Stimulated activated naive CD4-positive, alpha-beta T cell treated with Interleukin-2 at 50 U/mL for 16 hours (primary cell): ENCODE measurements at regions not wholly inside any gene's neighbourhood (a gene's known extent, or its start where the extent isn't known, plus 50 kb on each side); places are given as distances from the start of the nearest gene placed in this dataset.

Experiments used
- DNase-seq: peaks from one replicate; lab custom pipeline; 2025; lab: John Stamatoyannopoulos, UW

DNA sequence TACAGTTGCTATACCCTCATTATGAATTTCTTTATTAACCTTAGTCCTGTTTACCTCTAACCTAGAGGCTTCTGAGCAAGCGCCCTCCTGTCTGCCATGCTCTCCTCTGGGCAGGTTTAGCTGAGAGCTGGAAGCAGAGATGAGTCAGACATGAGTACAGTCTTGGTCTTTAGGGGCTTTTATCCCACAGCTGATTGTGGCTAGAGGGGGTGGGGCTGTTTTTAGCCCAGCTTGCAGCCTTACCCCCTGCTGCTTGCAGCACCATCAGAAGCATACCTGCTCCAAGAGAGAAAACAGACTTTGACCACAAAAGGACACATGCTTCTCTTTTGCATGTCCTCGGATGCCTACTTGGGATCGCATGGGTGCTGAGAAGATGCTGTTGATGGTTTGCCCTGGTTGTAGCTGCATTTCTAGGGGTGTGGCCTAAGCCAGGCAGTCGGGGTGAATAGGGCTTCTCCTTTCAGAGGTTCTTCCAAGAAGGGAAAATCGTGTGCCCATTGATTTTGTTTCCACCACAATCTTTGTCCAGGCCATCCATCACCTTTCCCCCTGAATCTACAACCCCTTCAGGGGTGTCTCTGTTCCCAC, 115.0 kb upstream of the LGALSL start:
- no peak for DNase-seq

DNA sequence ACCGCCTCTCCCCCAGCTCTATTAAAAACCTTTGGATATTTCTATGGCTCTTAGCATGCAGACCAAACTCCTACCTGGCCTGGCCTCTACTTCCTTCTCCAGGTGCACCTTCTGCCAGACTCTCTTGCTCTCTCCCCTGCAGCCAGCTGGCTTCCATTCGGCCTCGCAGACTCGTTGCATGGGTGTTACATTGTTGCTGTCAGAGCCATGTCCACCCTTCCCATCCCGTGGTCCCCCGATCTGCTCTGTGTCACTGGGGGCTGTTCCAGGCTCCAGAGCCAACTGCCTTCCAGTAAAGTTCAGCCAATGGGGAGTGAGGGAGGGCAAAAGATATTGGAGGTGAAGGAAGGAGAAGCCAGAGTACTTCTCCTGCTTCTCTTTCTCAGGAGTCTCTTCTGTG, 112.5 kb upstream of the LGALSL start:
- no peak for DNase-seq

DNA sequence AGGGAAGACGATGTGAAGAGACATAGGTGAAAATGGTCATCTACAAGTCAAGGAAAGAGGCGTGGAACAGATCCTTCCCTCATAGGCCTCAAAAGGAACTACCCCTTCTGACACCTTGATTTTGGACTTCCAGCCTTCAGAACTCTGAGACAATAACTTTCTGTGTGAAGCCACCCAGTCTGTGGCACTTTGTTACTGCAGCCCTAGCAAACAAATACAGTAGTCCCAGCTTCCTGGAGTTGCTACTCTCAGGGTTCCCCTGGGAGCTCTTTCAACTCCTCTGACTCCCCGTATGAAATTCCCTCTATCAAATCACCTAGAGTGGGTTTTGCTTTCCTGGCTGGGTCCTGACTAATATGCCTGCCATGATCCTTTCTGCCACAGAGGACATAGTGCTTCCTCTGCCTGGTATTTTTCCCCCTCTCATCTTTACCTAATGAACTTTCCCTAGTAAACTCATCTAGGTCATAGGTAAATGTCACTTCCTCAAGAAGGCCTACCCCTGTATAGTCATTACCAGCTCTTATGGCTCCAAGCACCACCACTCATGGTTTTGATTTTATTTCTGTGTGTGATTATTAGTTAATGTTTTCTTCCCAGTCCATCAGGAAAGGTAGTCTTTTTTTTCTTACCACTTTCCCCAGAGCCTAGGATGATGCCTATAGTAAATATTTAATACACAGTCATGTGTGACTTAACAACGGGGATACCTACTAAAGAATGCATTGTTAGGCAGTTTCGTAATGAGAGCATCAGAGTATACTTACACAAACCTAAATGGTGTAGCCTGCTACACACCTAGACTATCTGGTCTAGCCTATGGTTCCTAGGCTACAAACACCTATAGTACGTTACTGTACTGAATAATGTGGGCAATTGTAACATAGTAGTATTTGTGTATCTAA, 111.5 kb upstream of the LGALSL start:
- DNase-seq, result no peak

DNA sequence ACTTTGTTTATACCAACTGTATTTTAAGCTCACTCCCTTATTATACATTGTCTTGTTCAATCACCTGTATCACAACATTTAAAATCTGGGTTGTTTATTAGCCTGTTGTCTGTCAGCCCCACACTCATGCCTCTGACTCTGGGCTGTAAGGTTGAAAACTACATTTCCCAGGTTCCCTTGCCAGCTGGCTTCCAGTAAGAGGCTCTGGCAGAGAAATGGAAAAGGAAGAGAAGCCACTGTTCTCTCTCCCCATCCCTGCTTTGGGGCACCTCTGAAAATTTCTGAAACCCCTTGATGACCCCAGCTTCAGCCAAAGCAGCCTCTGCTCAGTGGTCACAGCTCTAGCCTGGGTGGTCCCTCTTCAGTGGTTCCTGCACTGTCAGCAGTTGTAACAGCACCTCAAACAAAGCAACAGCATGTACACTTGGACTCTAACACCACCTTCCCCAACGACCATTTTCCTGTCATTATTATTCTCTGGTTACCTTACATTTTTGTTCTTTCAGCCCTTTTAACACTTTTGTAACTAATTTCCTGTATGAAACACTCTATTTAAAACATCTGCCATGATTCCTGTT, 108.9 kb upstream of the LGALSL start:
- DNase-seq, result no peak

DNA sequence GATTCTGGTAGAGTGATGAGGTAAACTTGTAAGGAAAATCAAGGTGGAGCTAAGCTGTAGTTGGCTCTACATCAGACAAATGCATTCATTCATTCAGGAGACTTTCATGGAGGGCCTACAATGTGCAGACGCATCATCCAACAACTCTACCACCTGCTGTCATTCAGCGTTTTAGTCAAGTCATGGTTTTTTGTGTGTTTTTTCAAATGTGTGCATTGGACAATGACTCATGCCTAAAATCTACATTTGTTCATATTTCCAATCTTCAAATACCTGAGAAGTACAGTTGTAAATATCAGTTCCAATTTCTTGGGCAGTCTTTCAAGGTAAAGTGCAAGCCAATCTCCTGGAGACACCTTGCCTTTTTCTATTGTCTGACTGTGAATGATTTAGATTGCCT, 108.0 kb upstream of the LGALSL start:
- DNase-seq, result no peak

DNA sequence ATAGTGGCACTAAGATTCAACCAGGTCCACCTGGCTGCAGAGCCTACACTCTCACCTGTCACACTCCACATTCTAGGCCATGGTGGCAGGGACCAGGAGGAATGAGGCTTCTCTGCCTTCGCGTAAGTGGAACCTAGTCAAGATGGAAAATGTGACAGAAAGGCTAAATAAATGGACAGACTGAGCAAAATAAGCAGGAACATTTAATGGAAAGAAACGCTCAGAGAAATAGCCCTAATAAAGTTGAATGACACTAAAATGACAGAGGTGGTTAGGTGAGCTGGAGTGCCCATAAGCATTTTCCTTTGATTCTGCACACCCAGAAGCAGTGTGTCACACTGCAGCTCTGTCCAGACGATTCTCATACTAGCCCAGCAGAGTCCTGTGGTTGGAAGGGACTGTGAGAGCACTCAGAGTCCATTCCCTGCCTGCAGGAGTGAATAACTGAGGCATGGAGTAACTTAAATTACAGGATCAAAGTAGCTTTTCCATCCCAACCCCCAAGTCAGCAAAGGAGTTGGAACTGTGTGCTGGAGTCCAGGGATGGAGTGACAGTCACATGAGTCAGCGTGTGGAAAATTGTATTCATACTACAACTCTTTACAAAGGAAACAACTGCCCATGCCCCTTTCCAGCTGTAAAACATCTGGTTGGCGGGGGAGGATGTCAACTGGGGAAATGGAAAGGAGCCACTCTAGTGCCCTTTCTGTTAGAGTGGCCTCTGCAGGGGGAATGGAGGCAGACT, 105.4 kb upstream of the LGALSL start:
- no peak for DNase-seq

DNA sequence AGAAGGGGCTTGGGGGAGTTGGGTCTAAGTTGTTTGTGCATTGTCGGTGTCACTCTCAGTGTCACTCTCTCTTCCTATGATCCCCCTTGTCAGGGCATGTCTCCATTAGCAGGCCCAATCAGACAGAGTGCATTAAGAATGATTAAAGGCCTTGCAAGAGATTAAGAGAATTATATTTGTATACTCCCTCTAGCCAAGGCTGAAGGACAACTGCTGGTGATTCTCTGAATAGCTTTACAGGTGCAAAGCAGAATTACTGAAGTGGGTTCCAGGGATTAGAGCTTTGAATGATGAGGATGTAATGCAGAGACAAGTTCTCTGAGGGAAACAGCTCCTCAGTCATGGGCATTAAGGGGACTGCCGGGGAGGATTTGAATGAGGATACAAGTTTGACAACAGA, 104.8 kb upstream of the LGALSL start:
- DNase-seq, result no peak

DNA sequence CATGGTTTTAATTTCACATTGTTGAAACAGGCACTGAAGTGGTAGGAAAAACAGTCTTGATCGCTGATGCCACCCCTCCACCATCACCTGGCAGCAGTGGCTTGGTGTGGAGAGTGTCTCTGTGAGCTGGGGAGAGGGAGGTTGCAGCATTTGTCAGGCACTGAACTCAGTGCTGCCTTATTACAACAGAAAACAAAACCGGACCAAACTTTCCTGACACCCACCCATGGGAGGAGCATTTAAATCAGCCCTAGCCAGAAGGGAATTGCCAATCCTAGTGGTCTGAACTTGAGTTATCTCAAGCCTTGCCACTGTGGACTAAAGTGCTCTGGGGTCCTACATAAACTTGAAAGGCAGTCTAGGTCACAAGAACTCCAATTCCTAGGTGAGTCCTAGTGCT, 103.0 kb upstream of the LGALSL start:
- no peak for DNase-seq

DNA sequence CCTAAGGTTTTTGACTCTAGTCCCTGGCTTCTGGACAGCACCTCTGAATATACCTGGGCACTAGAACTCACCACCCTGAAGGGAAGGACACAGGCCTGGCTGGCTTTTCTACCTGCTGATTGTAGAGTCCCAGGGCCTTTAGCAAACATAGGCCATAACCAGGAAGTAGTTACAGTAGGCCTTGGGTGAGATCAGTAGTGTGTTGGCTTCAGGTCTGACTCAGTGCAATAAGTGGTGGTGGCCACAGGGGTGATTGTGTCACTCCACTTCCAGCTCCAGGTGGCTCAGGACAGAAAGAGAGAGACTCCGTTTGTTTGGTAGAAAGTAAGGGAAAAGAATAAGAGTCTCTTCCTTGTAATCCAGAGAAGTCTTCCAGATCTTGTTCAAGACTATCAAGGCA, 101.7 kb upstream of the LGALSL start:
- DNase-seq, result no peak

DNA sequence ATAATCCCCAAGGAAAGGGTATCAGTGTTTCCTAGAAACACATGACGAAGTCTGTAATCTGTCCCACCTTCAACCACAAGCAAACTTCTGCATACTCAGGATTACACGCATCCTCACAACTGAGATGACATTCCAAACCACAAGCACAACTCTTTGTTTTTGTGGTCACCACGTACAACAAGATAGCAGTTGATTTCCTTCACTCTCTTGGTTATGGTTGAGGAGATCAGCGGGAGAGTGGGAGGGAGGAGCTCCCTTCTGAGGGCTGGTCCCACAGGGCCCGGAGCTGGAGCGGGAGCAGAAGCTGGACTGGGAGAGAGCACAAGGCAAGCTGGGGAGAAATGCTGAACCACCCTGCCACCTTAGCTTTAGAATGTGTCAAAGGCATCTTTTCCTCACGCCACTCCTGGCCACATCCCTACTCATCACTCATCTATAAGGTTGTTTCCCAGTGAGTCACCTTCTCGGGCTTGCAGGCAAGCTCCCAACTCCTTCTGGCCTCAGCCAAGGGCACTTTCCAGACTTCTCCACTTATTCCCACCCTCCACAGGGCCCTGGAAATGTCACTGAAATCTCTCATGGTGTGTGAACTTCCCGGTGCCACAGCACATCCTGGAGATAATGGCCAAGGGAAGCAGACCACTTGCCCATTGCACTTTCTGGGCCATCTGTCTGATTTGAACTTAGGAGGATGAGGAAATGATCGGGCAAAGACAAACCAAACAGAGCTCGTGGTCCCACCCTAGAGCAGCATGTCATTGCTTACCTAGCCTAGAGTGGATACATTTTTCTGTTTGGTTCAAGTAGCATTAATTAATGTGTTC, 98.9 kb upstream of the LGALSL start:
- DNase-seq, result no peak

DNA sequence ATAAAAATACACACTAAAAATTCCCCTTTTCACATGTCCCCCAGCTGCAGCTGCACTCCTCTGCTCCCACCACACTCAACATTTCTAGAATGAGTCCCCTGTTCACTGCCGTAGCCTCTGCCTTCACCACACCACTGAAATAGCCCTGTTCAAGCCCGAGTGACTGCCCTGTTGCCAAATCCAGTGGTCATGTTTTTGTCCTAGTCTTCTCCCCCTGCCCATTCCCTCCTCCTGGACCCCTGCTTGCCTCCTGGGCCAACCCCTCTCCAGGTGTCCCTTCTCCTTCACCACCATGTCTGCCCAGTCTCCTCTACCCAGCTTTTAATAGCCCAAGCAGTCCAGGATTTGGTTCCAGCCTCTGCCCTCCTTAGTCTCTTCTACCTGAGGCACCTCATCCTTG, 97.1 kb upstream of the LGALSL start:
- no peak for DNase-seq

DNA sequence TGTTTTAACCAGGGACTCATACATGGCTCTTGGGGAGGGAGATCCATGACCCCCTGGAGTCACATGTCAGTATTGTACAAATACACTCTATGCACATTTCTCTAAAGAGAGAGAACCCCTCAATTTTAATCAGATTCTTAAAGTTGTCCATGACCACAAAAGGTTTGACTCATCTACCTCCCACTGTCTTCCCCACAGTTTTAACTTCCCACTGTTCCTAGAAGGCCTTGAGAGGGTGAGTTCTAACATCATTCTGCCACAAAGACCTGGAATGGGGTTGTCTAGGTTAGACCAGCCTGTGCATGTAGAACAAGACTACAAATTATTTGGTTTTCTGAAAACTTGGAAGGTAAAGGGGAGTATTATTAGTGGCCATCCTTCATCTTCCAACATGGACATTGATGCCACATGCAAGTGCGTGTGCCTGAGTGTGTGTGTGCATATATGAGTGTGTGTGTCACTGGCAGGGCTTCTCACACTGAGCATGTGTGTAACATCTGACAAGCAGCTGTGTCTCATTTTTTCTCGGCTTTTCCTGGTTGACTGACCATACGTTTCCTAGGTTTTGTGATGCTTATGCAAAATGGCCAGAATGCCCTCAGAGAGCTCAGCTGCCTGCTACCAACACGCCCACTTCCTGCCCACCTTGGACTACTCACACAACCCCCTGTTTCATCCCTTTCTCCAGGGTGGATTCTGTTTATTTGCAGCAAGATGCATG, 94.6 kb upstream of the LGALSL start:
- no peak for DNase-seq

DNA sequence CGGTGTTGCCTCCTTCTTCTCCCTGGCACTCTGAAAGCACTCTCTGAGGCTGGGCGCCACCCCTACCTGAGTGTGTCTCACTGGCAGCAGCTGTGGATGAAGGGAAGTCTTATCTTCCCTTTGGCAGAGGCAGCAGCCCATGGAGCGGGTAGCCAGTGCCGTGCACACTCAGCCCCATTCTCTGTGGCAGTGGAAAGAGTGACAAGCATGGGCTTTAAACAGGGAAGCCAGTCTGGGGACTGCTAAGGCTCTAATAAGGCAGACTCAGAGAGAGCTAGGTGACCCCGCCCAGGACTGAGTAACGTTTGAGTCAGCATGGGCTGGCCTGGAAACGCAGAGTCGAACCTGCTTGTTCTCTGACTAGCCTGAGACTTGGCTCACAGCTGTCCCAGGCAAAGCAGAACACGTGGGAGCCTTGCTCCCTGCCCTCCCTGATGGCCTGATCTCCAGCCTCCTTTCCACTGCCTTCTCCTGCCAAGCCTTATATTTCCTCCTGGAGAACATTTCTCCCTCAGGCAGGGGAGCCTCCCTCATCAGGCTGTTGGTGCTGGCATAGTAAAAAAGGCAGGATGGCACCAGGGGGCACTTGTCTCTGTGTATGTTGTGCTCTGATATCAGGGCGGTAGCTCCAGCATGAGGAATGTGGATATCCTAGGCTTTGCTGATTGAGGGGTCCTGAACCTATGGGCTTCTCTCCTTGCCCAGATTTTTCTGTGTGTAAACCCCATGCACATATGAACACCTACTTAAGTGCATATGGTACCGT, 93.9 kb upstream of the LGALSL start:
- DNase-seq, result no peak

DNA sequence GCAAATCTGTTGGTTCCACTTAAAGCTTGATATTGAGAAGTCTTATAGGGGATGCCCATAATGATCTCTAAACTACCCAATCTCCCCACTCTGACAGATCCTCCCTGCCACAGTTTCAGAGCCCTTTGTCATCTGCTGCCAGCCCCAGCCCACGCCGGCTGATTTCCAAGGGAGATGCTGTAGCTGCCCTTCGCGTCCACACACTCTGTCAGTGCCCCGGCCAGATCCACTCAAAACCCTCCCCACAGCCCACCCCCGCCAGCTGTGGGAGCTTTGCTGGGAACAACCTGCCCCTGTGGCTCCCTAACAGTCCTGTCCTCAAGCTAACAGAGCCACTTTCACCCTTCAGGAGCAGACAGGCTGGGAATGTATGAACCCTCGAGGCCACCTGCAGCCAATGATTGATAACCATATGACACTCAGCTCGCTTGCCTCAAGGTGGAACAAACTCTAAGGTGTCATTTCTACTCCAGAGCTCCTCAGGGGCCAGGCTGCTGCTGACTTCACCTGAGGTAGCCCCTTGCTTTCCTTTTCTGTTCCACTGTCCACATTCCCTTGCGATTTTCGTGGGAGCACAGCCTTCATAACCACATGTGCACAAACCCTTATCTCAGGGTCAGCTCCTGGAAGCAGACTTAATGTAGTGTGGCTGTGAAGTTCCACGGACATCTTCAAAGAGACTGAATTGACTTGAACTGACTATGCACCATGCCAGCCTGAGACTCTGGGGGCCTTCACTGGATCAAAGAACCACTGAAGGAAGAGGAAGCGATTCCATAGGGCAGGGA, 92.6 kb upstream of the LGALSL start:
- DNase-seq, result no peak

DNA sequence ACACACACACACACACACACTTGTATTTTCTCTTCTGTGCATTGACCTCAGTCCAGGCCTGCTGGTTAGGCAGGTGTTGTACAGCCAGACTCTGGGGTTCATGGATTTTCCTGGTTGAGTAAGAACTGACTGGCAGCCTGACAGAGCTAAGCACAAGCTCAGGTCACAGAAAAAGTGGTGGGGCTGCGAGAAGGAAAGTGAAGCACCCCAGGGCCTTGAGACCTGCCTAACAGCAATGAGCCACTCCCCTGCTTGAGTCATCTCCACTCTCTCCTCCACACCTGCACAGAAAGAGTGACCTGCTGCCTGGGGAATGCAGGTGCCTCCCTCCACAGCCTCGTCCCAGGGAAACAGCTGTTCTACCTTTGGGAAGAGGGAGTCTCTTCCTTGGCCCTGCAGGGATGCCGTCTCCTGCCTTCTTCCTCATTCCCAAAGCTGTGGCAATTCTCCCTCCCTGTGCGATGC, 91.4 kb upstream of the LGALSL start:
- DNase-seq, result no peak

DNA sequence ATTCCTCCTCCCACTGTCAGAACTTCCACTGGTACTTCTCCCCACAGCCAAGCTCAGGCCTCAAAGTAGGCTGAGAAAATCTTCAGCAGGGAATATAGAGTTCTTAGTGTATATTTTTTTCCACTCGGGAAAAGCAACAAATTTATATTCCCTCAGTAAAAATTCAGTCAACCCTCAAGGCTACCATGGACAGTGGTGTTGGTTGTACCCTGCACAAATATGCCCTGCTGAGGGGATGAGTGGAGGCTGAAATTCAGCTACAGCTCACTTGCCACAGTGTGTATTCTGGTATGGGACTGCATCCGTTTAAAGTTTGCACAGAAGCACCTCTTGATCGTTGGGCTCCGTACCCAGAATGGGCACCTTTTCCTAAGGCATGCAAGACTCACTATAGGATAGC, 90.8 kb upstream of the LGALSL start:
- DNase-seq, result no peak

DNA sequence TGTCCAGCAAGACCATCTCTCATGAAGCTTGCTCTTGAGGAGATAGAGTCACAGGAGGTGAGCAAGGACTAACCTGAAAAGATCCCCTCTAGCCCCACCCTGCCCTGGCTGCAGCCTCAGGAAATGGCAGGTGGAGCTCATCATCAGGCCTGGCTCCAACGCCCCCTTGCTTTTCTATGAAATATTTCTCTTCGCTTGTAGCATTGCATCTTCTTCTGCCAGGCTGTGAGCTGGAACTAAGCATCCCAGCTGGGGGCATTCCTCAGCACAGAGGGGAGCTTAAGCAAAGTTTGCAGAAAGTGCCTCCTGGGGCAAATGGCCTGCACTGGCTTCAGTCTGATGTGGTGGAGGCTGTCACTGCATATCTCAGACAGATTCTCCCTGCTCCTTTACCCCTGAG, 90.1 kb upstream of the LGALSL start:
- no peak for DNase-seq

DNA sequence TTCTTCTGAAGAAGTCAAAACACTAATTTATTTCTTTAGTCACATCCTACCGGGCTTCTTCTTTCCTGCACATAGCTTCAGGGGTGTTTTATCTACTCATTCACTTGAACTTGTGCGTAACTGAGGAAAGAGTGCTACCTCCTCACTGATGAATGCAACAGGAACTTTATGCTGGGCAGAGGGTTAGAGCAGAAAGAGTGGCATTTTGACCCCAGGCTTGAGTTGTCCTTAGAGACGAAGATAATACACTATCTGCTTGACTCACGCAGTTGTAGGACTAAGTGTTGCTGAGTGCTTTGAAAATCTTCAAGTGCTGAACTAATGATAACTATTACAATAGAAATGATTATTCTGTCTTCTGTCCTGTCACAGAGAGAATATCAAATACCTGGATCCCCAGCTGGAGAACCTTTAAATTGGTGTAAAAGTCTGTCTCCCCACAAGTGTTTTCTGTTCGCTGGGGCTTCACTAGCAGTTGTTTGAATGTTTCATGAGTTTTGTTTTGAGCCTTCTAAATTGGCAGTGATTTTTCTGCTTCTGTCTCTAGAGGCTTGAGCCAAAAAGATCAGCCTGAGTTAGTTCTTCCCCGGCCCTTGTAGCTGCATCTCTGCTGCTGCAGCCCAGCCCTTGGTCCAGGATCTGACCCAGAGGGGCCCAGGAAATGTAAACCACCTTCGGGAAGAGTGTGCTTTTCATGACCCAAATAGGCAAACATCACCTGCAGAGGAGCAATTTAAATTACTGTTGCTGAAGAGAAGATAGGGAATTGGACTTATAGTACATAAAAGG, 86.3 kb upstream of the LGALSL start:
- DNase-seq, result no peak

DNA sequence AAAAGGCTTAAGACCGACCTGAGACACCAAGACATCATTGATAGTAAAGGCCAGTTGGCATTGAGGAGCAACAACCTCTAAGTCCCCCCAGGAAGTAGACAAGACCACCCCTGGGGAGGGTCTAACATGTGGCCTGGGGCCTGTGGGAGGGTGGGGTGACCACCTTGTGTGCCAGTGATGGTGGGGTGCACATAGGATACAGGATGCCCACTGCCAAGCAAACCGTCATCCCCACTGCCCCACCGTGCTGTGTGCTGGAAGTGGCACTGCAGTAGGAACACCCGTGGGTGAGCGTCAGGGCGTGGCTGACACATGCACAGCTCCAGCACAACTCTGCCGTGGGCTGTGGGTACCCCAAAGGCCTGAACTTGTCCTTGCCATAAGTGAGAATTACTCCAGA, 84.3 kb upstream of the LGALSL start:
- DNase-seq, result no peak
